ENCODE measurements at regions not wholly inside any gene's neighbourhood (a gene's known extent, or its start where the extent isn't known, plus 50 kb on each side); places are given as distances from the start of the nearest gene placed in this dataset.

- no peaks in the 10 kb centered on the region for H3K27me3 Mint-ChIP-seq (ENCODE audit: insufficient read depth, unreplicated experiment)
- CTCF ChIA-PET, result no interaction called here
- POLR2A ChIA-PET, result no interaction called here
- TF ChIP-seq CTCF (IDR thresholded peaks at IDR 0.05; ENCODE audit: unreplicated experiment), result no peak
- H3K4me1 Mint-ChIP-seq (ENCODE audit: insufficient read depth, unreplicated experiment), result no peaks in the 10 kb centered on the region
- BruUV-seq (replicated peaks), result no TSS peak
- intact Hi-C loops (cut with micrococcal nuclease), result no loop called here
- H3K4me3 Mint-ChIP-seq (ENCODE audit: unreplicated experiment), result no peak overlapping the region
- no peak for DNase-seq (ENCODE audit: unreplicated experiment)
- no peak overlapping the region for H3K27ac Mint-ChIP-seq (ENCODE audit: low read depth, unreplicated experiment)
- H3K9me3 Mint-ChIP-seq (ENCODE audit: unreplicated experiment), result no peaks in the 10 kb centered on the region
- no peaks in the 10 kb centered on the region for H3K36me3 Mint-ChIP-seq (ENCODE audit: insufficient read depth, unreplicated experiment)
Measured at GRCh38 chr10:130655313-130656186, 519.4 kb downstream of the GLRX3 start.

- no peak overlapping the region for H3K4me3 Mint-ChIP-seq (ENCODE audit: unreplicated experiment)
- no peak for TF ChIP-seq CTCF (IDR thresholded peaks at IDR 0.05; ENCODE audit: unreplicated experiment)
- intact Hi-C loops (cut with micrococcal nuclease), result no loop called here
- no peaks in the 10 kb centered on the region for H3K27me3 Mint-ChIP-seq (ENCODE audit: insufficient read depth, unreplicated experiment)
- H3K9me3 Mint-ChIP-seq (ENCODE audit: unreplicated experiment), result no peaks in the 10 kb centered on the region
- H3K4me1 Mint-ChIP-seq (ENCODE audit: insufficient read depth, unreplicated experiment), result no peaks in the 10 kb centered on the region
- H3K36me3 Mint-ChIP-seq (ENCODE audit: insufficient read depth, unreplicated experiment), result no peaks in the 10 kb centered on the region
- no peak overlapping the region for H3K27ac Mint-ChIP-seq (ENCODE audit: low read depth, unreplicated experiment)
- BruUV-seq (replicated peaks), result no TSS peak
- DNase-seq (ENCODE audit: unreplicated experiment), result no peak
- CTCF ChIA-PET, result no interaction called here
- POLR2A ChIA-PET, result no interaction called here
Measured at GRCh38 chr10:130656187-130656575, 520.0 kb downstream of the GLRX3 start.

- BruUV-seq (replicated peaks), result no TSS peak
Measured at GRCh38 chr10:130656582-130657133, 520.5 kb downstream of the GLRX3 start.

More at GRCh38 chr10:130656582-130657133, 520.5 kb downstream of the GLRX3 start:
- Mint-ChIP-seq H3K4me1 (ENCODE audit: insufficient read depth, unreplicated experiment) (no peaks in the 10 kb centered on the region), H3K36me3 (ENCODE audit: insufficient read depth, unreplicated experiment) (no peaks in the 10 kb centered on the region), H3K27me3 (ENCODE audit: insufficient read depth, unreplicated experiment) (no peaks in the 10 kb centered on the region), H3K9me3 (ENCODE audit: unreplicated experiment) (no peaks in the 10 kb centered on the region), H3K4me3 (ENCODE audit: unreplicated experiment) (no peak overlapping the region), H3K27ac (ENCODE audit: low read depth, unreplicated experiment) (no peak overlapping the region)
- DNase-seq (ENCODE audit: unreplicated experiment), result no peak
- CTCF ChIA-PET, result interaction anchor here (0.6 kb wide), 1 partner anchor 472 kb away, joined by 3 read pairs; no protein-coding TSS in a partner anchor
- intact Hi-C loops (cut with micrococcal nuclease), result no loop called here
- POLR2A ChIA-PET, result no interaction called here
- no peak for TF ChIP-seq CTCF (IDR thresholded peaks at IDR 0.05; ENCODE audit: unreplicated experiment)

All from MCF 10A (cell line).